ENCODE measurements at regions not wholly inside any gene's neighbourhood (a gene's known extent, or its start where the extent isn't known, plus 50 kb on each side); places are given as distances from the start of the nearest gene placed in this dataset.

- TF ChIP-seq CTCF (conservative IDR thresholded peaks at IDR 0.05; ENCODE audit: low read depth, low read length) = no peak
- no peak overlapping the region for H3K4me3 ChIP-seq (ENCODE audit: low read depth, low read length)
- no peak for DNase-seq (ENCODE audit: low read depth)
These were observed 610.7 kb upstream of the TMEM132C start for GRCh38 chr12:127656266-127656665.

- H3K4me3 ChIP-seq (ENCODE audit: low read depth, low read length) = no peak overlapping the region
- TF ChIP-seq CTCF (conservative IDR thresholded peaks at IDR 0.05; ENCODE audit: low read depth, low read length) = no peak
- DNase-seq (ENCODE audit: low read depth) = no peak
These were observed 609.9 kb upstream of the TMEM132C start for GRCh38 chr12:127657036-127657435.

GRCh38 chr12:127660961-127661360 is 606.0 kb upstream of the TMEM132C start:
- H3K4me3 ChIP-seq (ENCODE audit: low read depth, low read length) = no peak overlapping the region
- no peak for TF ChIP-seq CTCF (conservative IDR thresholded peaks at IDR 0.05; ENCODE audit: low read depth, low read length)
- no peak for DNase-seq (ENCODE audit: low read depth)

GRCh38 chr12:127663716-127664115 is 603.3 kb upstream of the TMEM132C start:
- no peak for TF ChIP-seq CTCF (conservative IDR thresholded peaks at IDR 0.05; ENCODE audit: low read depth, low read length)
- H3K4me3 ChIP-seq (ENCODE audit: low read depth, low read length) = no peak overlapping the region
- DNase-seq (ENCODE audit: low read depth) = no peak

- no peak overlapping the region for H3K4me3 ChIP-seq (ENCODE audit: low read depth, low read length)
- no peak for TF ChIP-seq CTCF (conservative IDR thresholded peaks at IDR 0.05; ENCODE audit: low read depth, low read length)
- no peak for DNase-seq (ENCODE audit: low read depth)
These were observed 602.1 kb upstream of the TMEM132C start for GRCh38 chr12:127664901-127665300.

GRCh38 chr12:127667131-127667685 is 599.8 kb upstream of the TMEM132C start:
- H3K4me3 ChIP-seq (ENCODE audit: low read depth, low read length) = no peak overlapping the region
- no peak for TF ChIP-seq CTCF (conservative IDR thresholded peaks at IDR 0.05; ENCODE audit: low read depth, low read length)
- DNase-seq (ENCODE audit: low read depth) = no peak

GRCh38 chr12:127670294-127670693 is 596.7 kb upstream of the TMEM132C start:
- DNase-seq (ENCODE audit: low read depth) = no peak
- H3K4me3 ChIP-seq (ENCODE audit: low read depth, low read length) = no peak overlapping the region
- no peak for TF ChIP-seq CTCF (conservative IDR thresholded peaks at IDR 0.05; ENCODE audit: low read depth, low read length)
